HG02970 (cell line): ENCODE measurements at regions not wholly inside any gene's neighbourhood (a gene's known extent, or its start where the extent isn't known, plus 50 kb on each side); places are given as distances from the start of the nearest gene placed in this dataset.
"Not testable (repeated sequence)": the region's sequence is repeated elsewhere in the genome, so short reads cannot be mapped to it uniquely, and the experiment has no call there.

Source experiments
- ATAC-seq: cut with Tn5 transposase; IDR thresholded peaks from one replicate; pipeline ENCODE4 v1.9.1; 2021; ENCODE audit warnings: mild to moderate bottlenecking, moderate library complexity, moderate number of reproducible peaks; ENCODE audit not compliant: unreplicated experiment, low FRiP score

- no peak for ATAC-seq
Observed at GRCh38 chr13:42373048-42373812, 101.3 kb downstream of the AKAP11 start.

GRCh38 chr13:42375663-42376062 is 103.7 kb downstream of the AKAP11 start:
- ATAC-seq, result no peak

GRCh38 chr13:42377640-42378382 is 105.9 kb downstream of the AKAP11 start:
- ATAC-seq, result peak; percentile 87

GRCh38 chr13:42378383-42378780 is 106.4 kb downstream of the AKAP11 start:
- ATAC-seq, result no peak

- no peak for ATAC-seq
Observed at GRCh38 chr13:42379241-42379640, 107.3 kb downstream of the AKAP11 start.

GRCh38 chr13:42380420-42381164 is 108.6 kb downstream of the AKAP11 start:
- ATAC-seq, result no peak

- ATAC-seq, result no peak
Observed at GRCh38 chr13:42381165-42381425, 109.1 kb downstream of the AKAP11 start.

- not testable (repeated sequence) for ATAC-seq
Observed at GRCh38 chr13:42381426-42381825, 109.5 kb downstream of the AKAP11 start.

GRCh38 chr13:42383025-42383424 is 111.1 kb downstream of the AKAP11 start:
- ATAC-seq, result no peak

GRCh38 chr13:42384265-42384664 is 112.3 kb downstream of the AKAP11 start:
- ATAC-seq, result no peak

GRCh38 chr13:42388326-42388725 is 116.4 kb downstream of the AKAP11 start:
- no peak for ATAC-seq

GRCh38 chr13:42389041-42389440 is 117.1 kb downstream of the AKAP11 start:
- ATAC-seq, result no peak

GRCh38 chr13:42392180-42392579 is 120.2 kb downstream of the AKAP11 start:
- ATAC-seq, result no peak

- ATAC-seq, result no peak
Observed at GRCh38 chr13:42392716-42393572, 121.0 kb downstream of the AKAP11 start.

- ATAC-seq, result no peak
Observed at GRCh38 chr13:42393573-42394360, 121.8 kb downstream of the AKAP11 start.

- no peak for ATAC-seq
Observed at GRCh38 chr13:42394361-42394708, 122.4 kb downstream of the AKAP11 start.

GRCh38 chr13:42394711-42395085 is 122.7 kb downstream of the AKAP11 start:
- no peak for ATAC-seq

- no peak for ATAC-seq
Observed at GRCh38 chr13:42395086-42395821, 123.3 kb downstream of the AKAP11 start.

- ATAC-seq, result no peak
Observed at GRCh38 chr13:42396501-42396900, 124.5 kb downstream of the AKAP11 start.
